RKO (cell line): ENCODE measurements at regions not wholly inside any gene's neighbourhood (a gene's known extent, or its start where the extent isn't known, plus 50 kb on each side); places are given as distances from the start of the nearest gene placed in this dataset.

Source experiments
- DNase-seq: peaks from one replicate; pipeline ENCODE4 v3.0.0-alpha.2; 2016; ENCODE audit warnings: low spot score

GRCh38 chr4:4735870-4736269 is 123.6 kb upstream of the MSX1 start:
- DNase-seq = no peak

- DNase-seq = no peak
Measured at GRCh38 chr4:4735136-4735750, 124.2 kb upstream of the MSX1 start.

DNA sequence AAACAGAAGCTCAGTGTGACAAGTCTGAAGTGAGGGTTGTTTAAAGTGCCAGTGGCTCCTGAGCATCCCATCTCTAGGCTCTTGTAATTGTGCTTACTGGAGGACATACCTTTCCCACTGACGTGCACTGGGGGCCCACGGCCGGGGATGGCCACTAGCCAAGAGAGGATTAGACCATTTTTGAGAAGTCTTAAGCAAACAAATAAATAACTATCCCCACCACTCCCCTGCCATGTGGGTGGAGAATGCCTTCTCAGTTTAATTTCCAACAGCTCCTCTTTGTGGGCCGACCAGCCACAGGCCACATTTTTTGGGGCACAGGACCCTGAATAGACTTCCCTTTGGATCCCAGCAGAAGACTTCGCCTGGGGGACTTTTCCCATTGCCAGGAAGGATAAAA is 125.0 kb upstream of the MSX1 start:
- DNase-seq = no peak

DNA sequence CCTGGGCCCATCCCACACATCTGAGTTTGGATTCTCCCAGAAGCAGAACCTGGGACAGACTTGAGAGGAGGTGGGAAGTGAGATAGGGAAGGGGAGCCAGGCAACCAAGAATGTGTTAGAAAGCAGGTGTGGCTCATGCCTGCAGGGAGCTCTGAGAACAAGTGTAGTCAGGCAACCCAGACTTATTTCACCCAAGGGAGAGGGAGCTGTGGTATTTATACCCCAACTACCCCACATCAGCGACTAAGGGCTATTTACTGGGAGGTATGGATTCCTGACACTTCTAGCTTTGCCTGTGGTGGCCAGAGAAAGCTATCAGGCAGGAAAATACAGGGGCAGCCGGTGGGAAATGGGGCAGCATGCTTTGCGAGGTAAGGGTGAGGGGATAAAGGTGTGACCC is 125.8 kb upstream of the MSX1 start:
- no peak for DNase-seq

DNA sequence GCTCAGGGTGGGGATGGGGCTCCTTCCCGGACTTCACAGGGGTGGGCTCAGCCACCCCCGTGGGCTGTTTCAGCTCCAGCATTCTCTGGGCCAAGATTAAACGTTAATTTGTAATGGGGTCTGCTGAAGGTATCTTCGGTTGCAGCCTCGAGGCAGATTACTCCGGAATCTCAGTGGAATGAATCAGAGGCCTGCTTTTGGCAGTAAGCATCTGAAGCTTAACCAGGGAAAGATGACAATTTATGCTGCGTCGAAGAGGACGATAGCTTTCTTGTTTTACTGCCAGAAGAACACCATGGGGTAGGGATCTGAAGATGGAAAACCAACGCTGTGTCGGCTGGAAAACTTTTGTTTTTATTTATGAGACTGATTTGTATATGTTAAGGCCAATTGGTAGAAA is 129.2 kb upstream of the MSX1 start:
- no peak for DNase-seq

DNA sequence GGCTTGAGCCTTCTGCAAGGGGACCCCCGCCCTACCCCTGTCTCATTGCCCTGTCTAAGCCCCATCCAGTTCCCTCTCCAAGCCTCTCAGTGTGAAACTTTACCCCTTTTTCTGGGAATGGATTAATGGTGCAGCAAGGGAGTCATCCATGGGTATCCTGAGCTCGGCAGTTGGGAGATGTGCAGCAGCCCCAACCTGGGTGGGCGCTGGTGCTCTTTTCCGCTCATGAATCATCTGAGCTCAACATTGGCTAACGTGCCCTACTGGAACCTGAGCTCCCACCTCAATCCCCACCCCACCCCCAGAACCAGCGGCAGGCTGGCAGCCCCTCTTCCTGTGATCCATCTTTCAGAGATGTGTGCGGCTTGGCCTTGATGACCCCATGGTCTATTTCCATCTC is 130.3 kb upstream of the MSX1 start:
- no peak for DNase-seq

DNA sequence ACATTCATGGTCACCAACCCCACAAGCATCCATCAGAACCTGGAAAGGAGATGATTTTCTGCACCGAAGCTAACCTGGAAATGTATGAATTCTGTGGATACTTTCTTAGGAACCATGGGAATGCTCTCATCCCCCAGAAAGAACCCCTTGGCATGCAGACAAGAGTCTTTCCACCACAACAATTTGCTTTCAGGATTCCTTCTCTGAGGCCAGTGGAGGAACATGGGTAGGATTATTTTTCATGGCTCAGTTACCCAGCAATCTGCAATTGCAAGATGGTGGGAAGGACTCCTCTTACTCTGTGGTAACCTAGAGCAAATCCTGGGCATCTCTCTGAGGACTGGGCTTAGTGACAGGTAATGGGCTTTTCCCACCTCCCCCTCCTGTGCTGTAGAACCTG is 131.9 kb upstream of the MSX1 start:
- no peak for DNase-seq

- peak; percentile 7 for DNase-seq
Measured at GRCh38 chr4:4726051-4726450, 133.4 kb upstream of the MSX1 start.

GRCh38 chr4:4724321-4724720 is 135.1 kb upstream of the MSX1 start:
- no peak for DNase-seq

DNA sequence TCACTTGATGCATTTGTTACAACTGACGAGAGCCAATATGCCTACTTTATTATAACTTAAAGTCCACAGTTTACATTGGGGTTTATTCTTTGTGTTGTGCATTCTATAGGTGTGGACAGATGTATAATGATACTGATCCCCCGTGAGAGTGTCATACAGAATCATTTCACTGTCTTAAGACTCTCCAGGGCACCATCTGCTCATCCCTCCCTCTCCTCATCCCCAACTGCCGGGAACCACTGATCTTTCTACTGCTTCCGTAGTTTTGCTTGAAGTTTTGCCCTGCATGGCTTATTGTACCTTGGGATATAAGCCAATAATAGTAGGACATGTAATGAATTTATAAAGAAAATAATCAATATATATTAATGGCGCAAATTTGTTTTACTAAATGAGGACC is 137.8 kb upstream of the MSX1 start:
- no peak for DNase-seq

DNA sequence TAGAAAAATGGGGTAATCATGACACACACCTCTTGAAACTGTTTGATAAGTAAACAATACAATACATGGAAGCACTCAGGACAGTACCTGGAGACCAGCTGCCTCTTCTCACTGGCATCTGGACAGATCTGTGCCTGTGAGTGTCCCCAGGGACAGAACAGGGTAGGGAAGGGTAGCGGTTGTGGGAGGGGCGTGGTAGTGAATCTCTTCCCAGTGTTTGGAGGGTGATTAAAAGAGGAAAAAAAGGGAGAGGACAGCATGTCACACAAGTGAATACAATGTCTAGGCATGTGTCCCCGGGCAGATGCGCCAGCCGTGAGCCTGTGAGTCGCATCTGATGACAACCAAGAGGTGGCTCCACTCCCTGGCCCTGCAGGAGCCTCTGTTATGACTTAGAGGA is 138.8 kb upstream of the MSX1 start:
- DNase-seq = no peak

DNA sequence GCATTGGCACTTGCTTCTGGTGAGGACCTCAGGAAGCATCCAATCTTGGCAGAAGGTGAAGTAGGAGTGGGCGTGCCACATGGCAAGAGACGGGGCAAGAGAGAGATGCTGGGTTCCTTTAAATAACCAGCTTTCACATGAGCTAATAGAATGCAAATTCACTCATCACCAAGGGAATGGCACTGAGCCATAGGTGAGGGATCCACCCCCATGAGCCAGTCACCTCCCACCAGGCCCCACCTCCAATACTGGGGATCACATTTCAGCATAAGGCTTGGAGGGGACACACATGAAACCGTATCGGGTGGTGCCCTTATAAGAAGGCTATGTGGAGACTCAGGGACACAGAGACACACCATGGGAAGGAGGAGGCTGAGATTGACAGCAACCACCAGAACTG is 140.0 kb upstream of the MSX1 start:
- no peak for DNase-seq

- no peak for DNase-seq
Measured at GRCh38 chr4:4717692-4718091, 141.8 kb upstream of the MSX1 start.

DNA sequence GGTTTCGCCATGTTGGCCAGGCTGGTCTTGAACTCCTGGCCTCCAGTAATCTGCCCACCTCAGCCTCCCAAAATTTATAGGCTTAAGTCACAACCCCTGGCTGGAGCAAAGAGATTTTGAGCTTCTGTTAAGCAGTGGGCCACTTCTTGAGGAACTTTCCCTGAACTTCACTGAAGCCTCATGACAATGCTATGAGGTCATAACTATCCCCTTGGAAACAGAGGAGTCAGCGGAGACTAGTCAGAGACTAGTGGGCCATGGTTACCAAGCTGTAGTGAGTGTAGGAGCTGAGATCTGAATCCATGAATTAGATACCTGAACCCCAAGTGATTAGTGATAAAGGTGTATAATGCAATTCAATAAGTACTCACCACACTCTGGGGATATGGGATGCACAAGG is 145.1 kb upstream of the MSX1 start:
- peak; percentile 25 for DNase-seq

DNA sequence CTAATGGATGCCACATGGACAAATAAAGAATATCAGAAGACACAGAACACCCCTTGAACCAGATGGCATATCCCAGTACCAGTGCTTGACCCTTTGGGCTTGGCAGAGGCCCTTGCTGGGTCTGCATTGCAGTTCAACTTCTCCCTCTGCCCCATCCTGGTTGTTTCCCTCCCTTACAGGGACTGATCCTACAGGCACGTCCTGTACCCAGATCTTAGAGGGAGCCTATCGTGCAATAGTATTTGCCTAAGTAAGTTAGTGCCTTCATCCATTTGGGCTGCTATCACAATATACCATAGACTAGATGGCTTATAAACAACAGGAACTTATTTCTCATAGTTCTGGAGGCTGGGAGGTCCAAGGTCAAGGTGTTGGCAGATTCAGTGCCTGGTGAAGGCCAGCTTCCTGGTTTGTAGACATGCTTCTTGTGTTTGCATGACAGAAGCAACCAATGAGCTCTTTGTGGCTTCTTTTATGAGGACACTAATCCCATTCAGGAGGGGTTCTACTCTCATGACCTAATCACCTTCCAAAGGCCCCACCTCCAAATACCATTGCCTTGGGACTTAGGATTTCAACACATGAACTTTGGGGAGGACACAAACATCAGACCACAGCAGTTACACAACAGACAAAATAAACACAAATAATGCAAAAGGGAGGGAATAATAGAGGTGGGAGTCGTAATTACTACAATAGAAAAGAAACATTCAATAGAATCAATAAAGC is 146.5 kb upstream of the MSX1 start:
- DNase-seq = no peak

DNA sequence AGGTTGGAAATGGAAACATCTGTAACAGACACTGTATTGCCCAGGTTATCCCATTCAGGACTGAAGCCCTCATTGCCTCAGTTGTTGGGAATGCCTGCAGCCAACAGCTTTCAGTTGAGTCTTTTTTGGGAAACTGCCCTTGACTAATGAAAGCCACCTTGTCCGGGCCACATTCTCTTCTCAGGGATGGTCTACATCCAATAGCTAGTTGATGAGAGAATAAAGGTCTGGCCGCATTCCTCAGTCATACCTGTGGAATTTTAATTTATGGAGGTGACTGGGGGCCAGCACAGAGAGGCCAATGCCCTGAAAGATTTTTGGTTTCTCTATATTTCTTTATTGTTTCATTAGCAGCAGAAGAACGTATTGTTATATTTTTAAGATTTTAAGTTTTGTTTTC is 147.6 kb upstream of the MSX1 start:
- no peak for DNase-seq

GRCh38 chr4:4709736-4710135 is 149.7 kb upstream of the MSX1 start:
- DNase-seq = no peak

DNA sequence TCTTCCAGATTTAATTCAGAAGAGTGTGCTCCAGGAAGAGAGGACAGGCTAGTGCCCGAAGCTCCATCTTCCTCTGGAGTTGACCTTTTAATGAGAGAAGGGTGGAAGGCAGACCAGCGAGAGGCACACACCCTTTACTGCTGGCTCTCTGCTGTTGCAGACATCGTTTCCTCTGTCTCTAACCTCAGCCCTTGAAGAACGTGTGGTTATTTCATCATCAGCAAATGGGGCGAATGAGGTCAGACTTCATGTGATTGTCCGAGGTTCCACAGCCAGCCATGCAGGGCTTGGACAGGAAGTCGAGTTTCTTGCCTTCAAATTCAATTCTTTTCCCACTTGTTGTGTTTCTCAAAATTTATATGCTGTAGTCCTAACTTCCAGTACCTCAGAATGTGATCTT is 155.2 kb upstream of the MSX1 start:
- no peak for DNase-seq

GRCh38 chr4:4697584-4697983 is 155.7 kb upstream of the STX18 start:
- no peak for DNase-seq

DNA sequence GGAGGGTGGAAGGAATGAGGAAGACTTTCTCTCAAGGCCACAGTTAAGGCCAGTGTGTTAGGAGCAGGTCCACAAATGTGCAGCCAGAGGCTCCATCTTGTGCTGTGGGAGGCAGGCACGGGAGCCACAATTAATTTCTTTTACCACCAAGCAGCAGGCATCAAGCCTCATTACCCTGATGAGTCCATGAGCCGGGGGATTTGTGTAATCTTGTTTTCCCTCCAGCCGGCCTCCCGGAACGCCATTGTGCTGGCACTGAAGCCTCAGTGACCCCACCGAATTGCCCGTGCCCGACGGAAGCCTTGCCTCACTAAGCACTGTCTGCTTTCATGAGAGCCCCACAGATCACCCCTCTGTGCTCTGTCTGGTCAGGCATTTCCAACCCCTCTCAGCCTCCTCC is 154.7 kb upstream of the STX18 start:
- DNase-seq = no peak

GRCh38 chr4:4695497-4695896 is 153.6 kb upstream of the STX18 start:
- no peak for DNase-seq

DNA sequence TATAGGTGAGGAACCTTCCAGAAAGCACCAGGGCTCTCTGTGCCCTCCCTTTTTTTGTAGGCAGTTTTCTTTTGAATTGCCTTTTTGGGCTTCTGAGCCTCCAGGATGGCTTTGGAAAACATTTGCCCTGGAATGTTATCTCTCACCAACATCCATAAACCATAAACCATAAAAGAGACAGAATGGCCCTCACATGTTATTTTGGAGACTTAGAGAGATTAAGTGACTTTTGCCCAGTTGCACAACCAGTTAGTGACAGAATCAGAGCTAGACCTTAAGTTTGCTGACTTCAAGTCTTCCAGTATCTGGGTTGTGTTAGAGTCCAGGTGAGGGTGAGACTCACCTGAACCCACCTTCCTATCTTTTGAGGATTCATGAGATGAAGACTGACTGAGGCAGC is 153.0 kb upstream of the STX18 start:
- no peak for DNase-seq

DNA sequence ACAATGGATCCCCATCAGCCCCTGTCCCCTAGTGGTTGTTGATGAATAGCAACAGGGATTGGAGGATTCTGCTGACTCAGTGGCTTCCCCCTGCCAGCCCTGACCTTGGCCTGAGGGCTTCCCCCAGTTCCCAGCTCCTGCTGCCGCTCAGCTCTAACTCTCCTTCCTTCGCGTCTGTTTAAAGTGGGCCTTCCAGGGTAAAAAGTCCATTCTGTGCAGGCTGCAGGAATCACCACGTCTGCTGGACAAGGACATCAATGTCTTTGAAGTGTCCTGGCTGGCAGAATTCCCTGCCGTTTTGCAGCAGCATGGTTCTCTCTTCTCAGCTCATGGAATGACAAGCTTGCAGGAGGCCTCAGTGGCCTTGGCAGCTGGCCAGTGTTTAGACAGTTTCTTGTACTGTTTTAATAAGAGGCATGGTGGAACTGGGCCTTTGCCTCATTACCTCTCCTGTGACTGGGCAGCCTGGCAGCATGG is 152.5 kb upstream of the STX18 start:
- DNase-seq = no peak

DNA sequence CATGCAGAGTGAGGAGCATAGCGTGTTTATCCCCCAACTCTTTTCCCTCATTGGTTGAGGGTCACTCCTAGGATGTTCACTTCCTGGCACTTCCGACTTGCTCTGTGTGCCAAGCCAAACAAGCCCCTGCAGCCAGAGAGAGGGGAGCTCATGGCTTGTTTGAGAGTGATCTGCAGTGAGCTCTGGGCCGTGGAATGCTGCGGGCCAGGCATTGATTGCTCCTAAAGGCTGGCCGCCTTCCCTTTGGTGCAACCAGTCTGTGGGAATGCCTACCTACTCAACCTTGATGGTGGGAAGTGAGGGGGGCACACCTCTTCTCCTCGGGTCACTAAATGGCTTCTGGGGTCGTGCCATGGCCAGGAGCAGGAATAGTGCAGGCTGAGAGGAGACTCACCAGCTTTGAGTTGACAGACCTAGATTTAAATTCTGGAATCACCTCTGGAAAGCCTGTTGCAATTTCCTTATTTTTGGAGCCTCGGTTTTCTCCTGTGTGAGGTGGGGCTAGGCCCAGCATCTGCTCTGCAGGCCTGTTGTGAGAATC is 152.0 kb upstream of the STX18 start:
- DNase-seq = no peak
